ENCODE measurements at regions not wholly inside any gene's neighbourhood (a gene's known extent, or its start where the extent isn't known, plus 50 kb on each side); places are given as distances from the start of the nearest gene placed in this dataset.
A peak's percentile ranks its signal among the peaks of the same experiment; 100 is the strongest.
"Not testable (repeated sequence)": the region's sequence is repeated elsewhere in the genome, so short reads cannot be mapped to it uniquely, and the experiment has no call there.

- peak in 1 of 2 experiments; percentile 9 for DNase-seq
These were observed 942.5 kb upstream of the WWC1 start for GRCh38 chr5:167348980-167349379.

- DNase-seq, result no peak
These were observed 940.1 kb upstream of the WWC1 start for GRCh38 chr5:167351316-167351715.

GRCh38 chr5:167352801-167353200 is 938.6 kb upstream of the WWC1 start:
- peak in 1 of 2 experiments; percentile 45 for DNase-seq

- no peak for DNase-seq
These were observed 936.1 kb upstream of the WWC1 start for GRCh38 chr5:167355346-167355745.

- DNase-seq, result no peak
These were observed 935.1 kb upstream of the WWC1 start for GRCh38 chr5:167356374-167356773.

- no peak for DNase-seq
These were observed 932.5 kb upstream of the WWC1 start for GRCh38 chr5:167358868-167359492.

GRCh38 chr5:167361795-167362194 is 929.6 kb upstream of the WWC1 start:
- DNase-seq, result peak in 1 of 2 experiments; percentile 63

- no peak for DNase-seq
These were observed 928.4 kb upstream of the WWC1 start for GRCh38 chr5:167363065-167363464.

- DNase-seq, result no peak
These were observed 916.3 kb upstream of the WWC1 start for GRCh38 chr5:167375125-167375524.

GRCh38 chr5:167378894-167379723 is 912.3 kb upstream of the WWC1 start:
- no peak for DNase-seq

GRCh38 chr5:167381457-167381856 is 910.0 kb upstream of the WWC1 start:
- no peak for DNase-seq

GRCh38 chr5:167389537-167389936 is 901.9 kb upstream of the WWC1 start:
- DNase-seq, result no peak

GRCh38 chr5:167391286-167391685 is 900.2 kb upstream of the WWC1 start:
- not testable (repeated sequence) for DNase-seq

GRCh38 chr5:167392240-167392639 is 899.2 kb upstream of the WWC1 start:
- no peak for DNase-seq

GRCh38 chr5:167393358-167393757 is 898.1 kb upstream of the WWC1 start:
- no peak for DNase-seq

GRCh38 chr5:167402671-167403070 is 888.8 kb upstream of the WWC1 start:
- no peak for DNase-seq

GRCh38 chr5:167406513-167406912 is 884.9 kb upstream of the WWC1 start:
- DNase-seq, result no peak

GRCh38 chr5:167412556-167412955 is 878.9 kb upstream of the WWC1 start:
- DNase-seq, result no peak

GRCh38 chr5:167413506-167413905 is 877.9 kb upstream of the WWC1 start:
- DNase-seq, result no peak

- no peak for DNase-seq
These were observed 876.8 kb upstream of the WWC1 start for GRCh38 chr5:167414611-167415010.

GRCh38 chr5:167415779-167416746 is 875.4 kb upstream of the WWC1 start:
- no peak for DNase-seq

- no peak for DNase-seq
These were observed 873.8 kb upstream of the WWC1 start for GRCh38 chr5:167417662-167418061.

- DNase-seq, result no peak
These were observed 866.3 kb upstream of the WWC1 start for GRCh38 chr5:167425161-167425560.

All from NCI-H524 (cell line).